Tibial artery (tissue), 4 donors: ENCODE measurements at regions not wholly inside any gene's neighbourhood (a gene's known extent, or its start where the extent isn't known, plus 50 kb on each side); places are given as distances from the start of the nearest gene placed in this dataset.

Source experiments
- DNase-seq, 2 donors: peaks; one replicate each; pipeline ENCODE4 v3.0.0-alpha.2; 2019
- H3K27ac ChIP-seq, 2 donors: fragments of 200-600 bp; sonication (generic) in 1 of 2; 1 replicate in 1 of 2; 2 replicates in 1 of 2; pipeline ENCODE4 v1.5.1; 2018 to 2019; ENCODE audit warnings: mild to moderate bottlenecking in 1 of 2
- H3K27me3 ChIP-seq, 2 donors: fragments of 200-600 bp; sonication (generic) in 1 of 2; one replicate each; pipeline versions ENCODE4 v1.5.1 to v1.6.0; 2016 to 2019
- H3K36me3 ChIP-seq, 3 donors: fragments of 200-600 bp; sonication (generic) in 2 of 3; one replicate each; pipeline ENCODE4 v1.5.1; 2016 to 2019; ENCODE audit warnings: mild to moderate bottlenecking in 2 of 3
- H3K4me1 ChIP-seq, 4 donors: fragments of 200-600 bp; sonication (generic) in 2 of 4; 1 replicate in 3 of 4; 2 replicates in 1 of 4; pipeline ENCODE4 v1.5.1; 2016 to 2019
- H3K4me3 ChIP-seq, 2 donors: fragments of 200-600 bp; sonication (generic) in 1 of 2; 1 replicate in 1 of 2; 2 replicates in 1 of 2; pipeline ENCODE4 v1.5.1; 2018 to 2019; ENCODE audit warnings: mild to moderate bottlenecking in 2 of 2
- H3K9me3 ChIP-seq, 3 donors: fragments of 200-600 bp; sonication (generic) in 1 of 3; one replicate each; pipeline ENCODE4 v1.5.1; 2016 to 2019
- intact Hi-C: fragments of 100-400 bp; cut with DNase I; formaldehyde crosslinking; loops from one replicate; pipeline ENCODE4 v1.15.0; 2023; ENCODE audit warnings: low total_unique reads
- TF ChIP-seq, protein P1 (sequence below), 2 experiments: fragments of 200-600 bp in 1 of 2; fragments of 450-650 bp in 1 of 2; IDR thresholded peaks; one replicate each; pipeline ENCODE4 v1.5.1; 2017 to 2019; ENCODE audit warnings: antibody characterized with exemption in 2 of 2, mild to moderate bottlenecking in 1 of 2, moderate library complexity in 1 of 2

DNA sequence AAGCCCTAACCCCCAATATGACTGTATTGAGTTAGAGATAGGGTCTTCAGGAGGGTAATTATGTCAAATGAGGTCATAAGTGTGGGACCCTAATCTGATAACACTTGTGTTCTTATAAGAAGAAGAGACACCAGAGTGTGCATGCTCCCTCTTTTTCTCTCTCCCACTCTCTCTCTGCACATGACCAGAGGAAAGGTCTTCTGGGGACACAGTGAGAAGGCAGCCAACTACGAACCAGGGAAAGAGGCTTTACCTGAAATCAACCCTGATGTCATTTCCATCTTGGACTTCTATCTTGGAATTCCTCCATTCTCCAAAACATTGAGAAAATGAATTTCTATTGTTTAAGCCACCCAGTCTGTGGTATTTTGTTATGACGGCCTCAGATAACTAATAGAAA lies 97.2 kb upstream of the MAD2L1 start:
- intact Hi-C loops = no loop called here
- DNase-seq = no peak
- Histone ChIP-seq H3K4me3 (no peak overlapping the region), H3K27me3 (no peaks in the 10 kb centered on the region), H3K36me3 (no peaks in the 10 kb centered on the region), H3K4me1 (no peaks in the 10 kb centered on the region), H3K9me3 (no peaks in the 10 kb centered on the region), H3K27ac (no peak overlapping the region)
- TF ChIP-seq, protein P1, sequence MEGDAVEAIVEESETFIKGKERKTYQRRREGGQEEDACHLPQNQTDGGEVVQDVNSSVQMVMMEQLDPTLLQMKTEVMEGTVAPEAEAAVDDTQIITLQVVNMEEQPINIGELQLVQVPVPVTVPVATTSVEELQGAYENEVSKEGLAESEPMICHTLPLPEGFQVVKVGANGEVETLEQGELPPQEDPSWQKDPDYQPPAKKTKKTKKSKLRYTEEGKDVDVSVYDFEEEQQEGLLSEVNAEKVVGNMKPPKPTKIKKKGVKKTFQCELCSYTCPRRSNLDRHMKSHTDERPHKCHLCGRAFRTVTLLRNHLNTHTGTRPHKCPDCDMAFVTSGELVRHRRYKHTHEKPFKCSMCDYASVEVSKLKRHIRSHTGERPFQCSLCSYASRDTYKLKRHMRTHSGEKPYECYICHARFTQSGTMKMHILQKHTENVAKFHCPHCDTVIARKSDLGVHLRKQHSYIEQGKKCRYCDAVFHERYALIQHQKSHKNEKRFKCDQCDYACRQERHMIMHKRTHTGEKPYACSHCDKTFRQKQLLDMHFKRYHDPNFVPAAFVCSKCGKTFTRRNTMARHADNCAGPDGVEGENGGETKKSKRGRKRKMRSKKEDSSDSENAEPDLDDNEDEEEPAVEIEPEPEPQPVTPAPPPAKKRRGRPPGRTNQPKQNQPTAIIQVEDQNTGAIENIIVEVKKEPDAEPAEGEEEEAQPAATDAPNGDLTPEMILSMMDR (IDR thresholded peaks at IDR 0.05) = no peak

DNA sequence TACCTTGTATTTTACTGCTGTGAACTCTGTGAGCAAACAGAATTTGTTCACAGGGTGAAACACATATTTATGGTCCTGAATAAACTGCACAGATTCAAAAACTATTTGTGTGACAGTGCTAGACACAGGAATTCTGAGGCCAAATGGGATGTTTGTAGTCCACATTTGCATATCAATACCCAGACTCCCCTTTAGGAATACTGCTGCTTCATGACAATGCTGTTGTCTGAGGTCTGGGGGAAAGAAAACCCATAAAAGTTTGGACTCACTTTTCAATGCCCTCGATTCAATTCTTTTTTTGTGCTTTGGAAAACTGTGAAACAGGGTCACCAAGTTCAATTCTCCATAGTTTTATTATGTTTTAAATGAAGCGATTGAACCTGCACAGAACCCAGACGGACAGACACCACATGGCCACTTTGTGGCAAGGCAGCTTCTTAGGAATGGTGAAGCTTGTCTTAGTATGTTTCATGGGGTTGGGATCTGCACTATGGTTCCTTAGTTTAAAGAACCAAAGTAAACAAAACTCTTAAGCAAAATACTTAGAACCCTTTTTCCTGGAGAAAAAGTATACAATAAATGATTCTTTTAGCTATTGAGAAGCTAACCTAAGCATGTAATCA lies 92.3 kb upstream of the MAD2L1 start:
- Histone ChIP-seq H3K36me3 (no peaks in the 10 kb centered on the region), H3K27ac (no peak overlapping the region), H3K27me3 (no peaks in the 10 kb centered on the region), H3K4me3 (no peak overlapping the region), H3K9me3 (no peaks in the 10 kb centered on the region), H3K4me1 (no peaks in the 10 kb centered on the region)
- intact Hi-C loops = loop anchor here (5.0 kb wide), 1 partner anchor 943 kb away; no protein-coding TSS in a partner anchor
- DNase-seq = no peak
- TF ChIP-seq, protein P1 (IDR thresholded peaks at IDR 0.05) = no peak

DNA sequence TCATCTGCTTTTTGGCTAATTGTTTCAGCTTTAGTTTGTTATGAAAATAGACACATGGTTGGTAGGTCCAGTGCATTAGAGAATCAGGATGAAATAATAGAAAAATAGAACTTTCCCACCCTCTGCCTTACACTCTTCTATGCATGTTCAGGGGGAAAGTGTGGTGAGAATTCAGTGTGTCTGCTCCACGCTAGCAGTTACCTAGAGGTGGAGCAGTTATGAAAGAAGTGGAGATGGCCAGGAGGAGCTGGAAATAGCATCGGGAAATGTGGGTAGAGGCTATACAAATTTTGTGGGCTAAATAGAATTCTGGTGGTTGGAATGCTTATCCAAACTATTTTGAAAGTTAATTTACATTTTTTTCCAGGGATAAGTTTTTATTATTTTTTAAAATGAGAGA lies 91.4 kb upstream of the MAD2L1 start:
- Histone ChIP-seq H3K36me3 (no peaks in the 10 kb centered on the region), H3K27me3 (no peaks in the 10 kb centered on the region), H3K9me3 (no peaks in the 10 kb centered on the region), H3K4me1 (no peaks in the 10 kb centered on the region), H3K4me3 (no peak overlapping the region), H3K27ac (no peak overlapping the region)
- TF ChIP-seq, protein P1 (IDR thresholded peaks at IDR 0.05) = no peak
- no peak for DNase-seq
- intact Hi-C loops = loop anchor here (5.0 kb wide), 1 partner anchor 944 kb away; no protein-coding TSS in a partner anchor

DNA sequence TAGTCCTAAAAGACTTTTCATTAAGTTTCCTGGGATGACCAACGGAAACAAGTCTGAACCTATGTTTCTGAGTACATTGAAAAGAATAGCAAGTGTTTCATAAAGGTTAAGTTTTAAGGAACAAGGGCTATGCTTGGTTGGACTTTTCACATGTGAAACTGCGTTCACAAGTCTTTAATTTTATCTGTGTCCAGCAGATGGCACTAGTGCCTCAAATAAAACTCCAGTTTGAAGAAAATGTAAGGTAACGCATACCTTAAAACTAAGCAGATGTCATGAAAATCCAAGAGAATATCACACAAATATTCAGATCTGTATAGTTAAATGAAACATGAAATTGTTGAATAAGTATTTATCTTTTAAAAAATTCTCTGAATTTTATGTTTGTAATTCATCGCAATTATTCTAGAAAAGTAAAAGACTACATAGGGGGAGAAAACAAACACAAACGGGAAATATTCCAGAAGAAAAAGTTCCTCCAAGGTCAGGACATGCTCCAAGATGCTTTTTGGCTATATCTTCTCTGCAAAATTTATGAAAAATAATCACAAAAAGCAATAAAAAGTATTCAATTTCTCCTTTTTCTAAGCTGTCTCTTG lies 89.6 kb upstream of the MAD2L1 start:
- Histone ChIP-seq H3K27ac (no peak overlapping the region), H3K9me3 (no peaks in the 10 kb centered on the region), H3K27me3 (no peaks in the 10 kb centered on the region), H3K36me3 (no peaks in the 10 kb centered on the region), H3K4me3 (no peak overlapping the region), H3K4me1 (no peaks in the 10 kb centered on the region)
- no peak for DNase-seq
- intact Hi-C loops = loop anchor here (5.0 kb wide), 1 partner anchor 946 kb away; no protein-coding TSS in a partner anchor
- TF ChIP-seq, protein P1 (IDR thresholded peaks at IDR 0.05) = peak; percentile 72 to 76

DNA sequence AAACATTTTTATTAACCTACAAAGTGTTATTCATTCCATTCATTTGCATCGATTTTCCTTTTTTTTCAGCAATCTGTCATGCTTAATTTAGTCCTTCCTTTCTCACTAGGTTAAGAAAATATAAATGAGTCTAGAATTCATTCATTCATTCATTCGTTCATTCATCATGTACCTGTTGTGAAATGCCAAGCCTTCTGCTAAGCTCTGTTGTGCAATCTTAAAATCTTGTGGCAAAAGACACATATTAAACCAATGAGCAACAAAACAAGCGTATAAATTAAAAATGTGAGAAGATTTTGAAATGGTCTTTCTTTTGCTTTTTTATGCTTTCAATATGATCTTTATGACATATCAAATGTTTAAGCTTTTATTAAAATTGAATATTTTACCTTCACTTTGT lies 88.6 kb upstream of the MAD2L1 start:
- TF ChIP-seq, protein P1 (IDR thresholded peaks at IDR 0.05) = no peak
- H3K4me1 ChIP-seq = no peaks in the 10 kb centered on the region
- intact Hi-C loops = loop anchor here (5.0 kb wide), 1 partner anchor 947 kb away; no protein-coding TSS in a partner anchor
- no peak for DNase-seq
- H3K4me3 ChIP-seq = no peak overlapping the region
- no peak overlapping the region for H3K27ac ChIP-seq
- no peaks in the 10 kb centered on the region for H3K9me3 ChIP-seq
- H3K36me3 ChIP-seq = no peaks in the 10 kb centered on the region
- no peaks in the 10 kb centered on the region for H3K27me3 ChIP-seq
